GM13977 (cell line): ENCODE measurements at regions not wholly inside any gene's neighbourhood (a gene's known extent, or its start where the extent isn't known, plus 50 kb on each side); places are given as distances from the start of the nearest gene placed in this dataset.

ENCODE experiments used
- DNase-seq: peaks from one replicate; pipeline ENCODE4 v3.0.0; 2012; ENCODE audit warnings: low spot score
- in situ Hi-C: fragments of 300-500 bp; cut with MboI; formaldehyde crosslinking; loops from one replicate; pipeline ENCODE4 v1.12.0; 2022; ENCODE audit warnings: low sequenced_read_pairs, low pct_unique_long_range_greater_than_20kb, mixed read lengths, inconsistent platforms; ENCODE audit not compliant: unreplicated experiment
- TF ChIP-seq, protein P1 (sequence below): IDR thresholded peaks from 2 replicates; pipeline ENCODE4 v1.5.1; 2012; ENCODE audit warnings: mild to moderate bottlenecking, control low read depth; ENCODE audit not compliant: insufficient read depth; ENCODE audit errors: extremely low read depth, missing control alignments

GRCh38 chr14:99023371-99023770 lies 248.6 kb downstream of the BCL11B start:
- in situ Hi-C loops, result no loop called here
- TF ChIP-seq, protein P1, sequence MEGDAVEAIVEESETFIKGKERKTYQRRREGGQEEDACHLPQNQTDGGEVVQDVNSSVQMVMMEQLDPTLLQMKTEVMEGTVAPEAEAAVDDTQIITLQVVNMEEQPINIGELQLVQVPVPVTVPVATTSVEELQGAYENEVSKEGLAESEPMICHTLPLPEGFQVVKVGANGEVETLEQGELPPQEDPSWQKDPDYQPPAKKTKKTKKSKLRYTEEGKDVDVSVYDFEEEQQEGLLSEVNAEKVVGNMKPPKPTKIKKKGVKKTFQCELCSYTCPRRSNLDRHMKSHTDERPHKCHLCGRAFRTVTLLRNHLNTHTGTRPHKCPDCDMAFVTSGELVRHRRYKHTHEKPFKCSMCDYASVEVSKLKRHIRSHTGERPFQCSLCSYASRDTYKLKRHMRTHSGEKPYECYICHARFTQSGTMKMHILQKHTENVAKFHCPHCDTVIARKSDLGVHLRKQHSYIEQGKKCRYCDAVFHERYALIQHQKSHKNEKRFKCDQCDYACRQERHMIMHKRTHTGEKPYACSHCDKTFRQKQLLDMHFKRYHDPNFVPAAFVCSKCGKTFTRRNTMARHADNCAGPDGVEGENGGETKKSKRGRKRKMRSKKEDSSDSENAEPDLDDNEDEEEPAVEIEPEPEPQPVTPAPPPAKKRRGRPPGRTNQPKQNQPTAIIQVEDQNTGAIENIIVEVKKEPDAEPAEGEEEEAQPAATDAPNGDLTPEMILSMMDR, result no peak

GRCh38 chr14:99024926-99025325 lies 247.1 kb downstream of the BCL11B start:
- TF ChIP-seq, protein P1, result no peak
- DNase-seq, result no peak
- in situ Hi-C loops, result no loop called here

More at GRCh38 chr14:99023371-99023770, 248.6 kb downstream of the BCL11B start:
- no peak for DNase-seq

DNA sequence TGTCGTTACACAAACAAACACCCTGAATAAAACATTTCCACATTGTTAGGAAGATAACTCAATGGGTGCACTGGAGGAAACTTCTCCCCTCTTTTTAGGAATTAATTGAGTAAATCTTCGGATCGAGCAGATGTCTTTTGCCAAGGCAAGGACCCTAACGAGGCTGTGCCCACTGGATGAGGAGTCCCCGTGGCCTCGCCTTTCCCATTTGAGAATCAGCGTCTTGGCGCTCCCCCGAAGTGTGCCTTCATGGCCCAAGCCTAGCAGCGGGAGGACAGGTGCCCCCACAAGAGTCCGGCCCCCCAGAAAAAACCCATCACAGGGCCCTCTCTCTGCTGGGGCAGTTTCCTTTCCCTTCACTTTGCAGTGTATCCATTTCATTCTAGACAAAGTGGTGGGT lies 246.6 kb downstream of the BCL11B start:
- in situ Hi-C loops, result no loop called here
- TF ChIP-seq, protein P1, result no peak
- DNase-seq, result no peak

GRCh38 chr14:99026471-99026870 lies 245.5 kb downstream of the BCL11B start:
- DNase-seq, result no peak
- TF ChIP-seq, protein P1, result no peak
- in situ Hi-C loops, result no loop called here

- in situ Hi-C loops, result no loop called here
- TF ChIP-seq, protein P1, result no peak
- DNase-seq, result no peak
Observed at GRCh38 chr14:99028041-99028440, 244.0 kb downstream of the BCL11B start.

- in situ Hi-C loops, result no loop called here
- DNase-seq, result no peak
- TF ChIP-seq, protein P1, result no peak
Observed at GRCh38 chr14:99028521-99028920, 243.5 kb downstream of the BCL11B start.
